ENCODE measurements at regions not wholly inside any gene's neighbourhood (a gene's known extent, or its start where the extent isn't known, plus 50 kb on each side); places are given as distances from the start of the nearest gene placed in this dataset.

GRCh38 chr2:144704709-144705095 is 184.8 kb upstream of the ZEB2 start:
- DNase-seq (ENCODE audit: low spot score), result no peak
- H3K4me3 Mint-ChIP-seq, result no peak overlapping the region
- no peak overlapping the region for H3K27ac Mint-ChIP-seq
- intact Hi-C loops (cut with micrococcal nuclease), result no loop called here
- H3K36me3 Mint-ChIP-seq (ENCODE audit: low read depth), result no peaks in the 10 kb centered on the region
- no peaks in the 10 kb centered on the region for H3K9me3 Mint-ChIP-seq
- no peaks in the 10 kb centered on the region for H3K27me3 Mint-ChIP-seq (ENCODE audit: insufficient read depth)
- H3K4me1 Mint-ChIP-seq (ENCODE audit: low read depth), result no peaks in the 10 kb centered on the region

GRCh38 chr2:144703852-144704708 is 184.2 kb upstream of the ZEB2 start:
- Mint-ChIP-seq H3K4me1 (ENCODE audit: low read depth) (no peaks in the 10 kb centered on the region), H3K27ac (no peak overlapping the region), H3K4me3 (no peak overlapping the region), H3K36me3 (ENCODE audit: low read depth) (no peaks in the 10 kb centered on the region), H3K9me3 (no peaks in the 10 kb centered on the region), H3K27me3 (ENCODE audit: insufficient read depth) (no peaks in the 10 kb centered on the region)
- no peak for DNase-seq (ENCODE audit: low spot score)
- intact Hi-C loops (cut with micrococcal nuclease), result no loop called here

GRCh38 chr2:144702051-144702450 is 182.1 kb upstream of the ZEB2 start:
- no peak overlapping the region for H3K4me3 Mint-ChIP-seq
- intact Hi-C loops (cut with micrococcal nuclease), result no loop called here
- no peak for DNase-seq (ENCODE audit: low spot score)
- H3K36me3 Mint-ChIP-seq (ENCODE audit: low read depth), result no peaks in the 10 kb centered on the region
- H3K4me1 Mint-ChIP-seq (ENCODE audit: low read depth), result no peaks in the 10 kb centered on the region
- no peak overlapping the region for H3K27ac Mint-ChIP-seq
- H3K9me3 Mint-ChIP-seq, result no peaks in the 10 kb centered on the region
- H3K27me3 Mint-ChIP-seq (ENCODE audit: insufficient read depth), result peaks cover 2% of the 10 kb centered on the region

- no peaks in the 10 kb centered on the region for H3K9me3 Mint-ChIP-seq
- no peaks in the 10 kb centered on the region for H3K4me1 Mint-ChIP-seq (ENCODE audit: low read depth)
- H3K36me3 Mint-ChIP-seq (ENCODE audit: low read depth), result no peaks in the 10 kb centered on the region
- no peak overlapping the region for H3K4me3 Mint-ChIP-seq
- DNase-seq (ENCODE audit: low spot score), result no peak
- peaks cover 2% of the 10 kb centered on the region for H3K27me3 Mint-ChIP-seq (ENCODE audit: insufficient read depth)
- intact Hi-C loops (cut with micrococcal nuclease), result no loop called here
- H3K27ac Mint-ChIP-seq, result no peak overlapping the region
Measured at GRCh38 chr2:144701259-144701658, 181.3 kb upstream of the ZEB2 start.

- peaks cover 2% of the 10 kb centered on the region for H3K27me3 Mint-ChIP-seq (ENCODE audit: insufficient read depth)
- intact Hi-C loops (cut with micrococcal nuclease), result no loop called here
- no peaks in the 10 kb centered on the region for H3K4me1 Mint-ChIP-seq (ENCODE audit: low read depth)
- H3K4me3 Mint-ChIP-seq, result no peak overlapping the region
- H3K27ac Mint-ChIP-seq, result no peak overlapping the region
- H3K36me3 Mint-ChIP-seq (ENCODE audit: low read depth), result no peaks in the 10 kb centered on the region
- no peak for DNase-seq (ENCODE audit: low spot score)
- H3K9me3 Mint-ChIP-seq, result no peaks in the 10 kb centered on the region
Measured at GRCh38 chr2:144698156-144698555, 178.2 kb upstream of the ZEB2 start.

GRCh38 chr2:144695657-144696056 is 175.7 kb upstream of the ZEB2 start:
- Mint-ChIP-seq H3K9me3 (no peaks in the 10 kb centered on the region), H3K27ac (no peak overlapping the region), H3K4me3 (no peak overlapping the region), H3K27me3 (ENCODE audit: insufficient read depth) (peaks cover 2% of the 10 kb centered on the region), H3K36me3 (ENCODE audit: low read depth) (no peaks in the 10 kb centered on the region), H3K4me1 (ENCODE audit: low read depth) (no peaks in the 10 kb centered on the region)
- DNase-seq (ENCODE audit: low spot score), result no peak
- intact Hi-C loops (cut with micrococcal nuclease), result no loop called here

GRCh38 chr2:144694456-144694855 is 174.5 kb upstream of the ZEB2 start:
- no peak overlapping the region for H3K27ac Mint-ChIP-seq
- no peak overlapping the region for H3K4me3 Mint-ChIP-seq
- no peaks in the 10 kb centered on the region for H3K36me3 Mint-ChIP-seq (ENCODE audit: low read depth)
- no peaks in the 10 kb centered on the region for H3K9me3 Mint-ChIP-seq
- intact Hi-C loops (cut with micrococcal nuclease), result no loop called here
- DNase-seq (ENCODE audit: low spot score), result no peak
- H3K27me3 Mint-ChIP-seq (ENCODE audit: insufficient read depth), result peaks cover 2% of the 10 kb centered on the region
- no peaks in the 10 kb centered on the region for H3K4me1 Mint-ChIP-seq (ENCODE audit: low read depth)

GRCh38 chr2:144693179-144693578 is 173.3 kb upstream of the ZEB2 start:
- intact Hi-C loops (cut with micrococcal nuclease), result no loop called here
- H3K4me1 Mint-ChIP-seq (ENCODE audit: low read depth), result no peaks in the 10 kb centered on the region
- DNase-seq (ENCODE audit: low spot score), result no peak
- H3K27ac Mint-ChIP-seq, result no peak overlapping the region
- no peaks in the 10 kb centered on the region for H3K36me3 Mint-ChIP-seq (ENCODE audit: low read depth)
- no peak overlapping the region for H3K4me3 Mint-ChIP-seq
- no peaks in the 10 kb centered on the region for H3K27me3 Mint-ChIP-seq (ENCODE audit: insufficient read depth)
- no peaks in the 10 kb centered on the region for H3K9me3 Mint-ChIP-seq

GRCh38 chr2:144692661-144693060 is 172.7 kb upstream of the ZEB2 start:
- no peak for DNase-seq (ENCODE audit: low spot score)
- no peaks in the 10 kb centered on the region for H3K9me3 Mint-ChIP-seq
- H3K4me3 Mint-ChIP-seq, result no peak overlapping the region
- no peaks in the 10 kb centered on the region for H3K4me1 Mint-ChIP-seq (ENCODE audit: low read depth)
- no peaks in the 10 kb centered on the region for H3K36me3 Mint-ChIP-seq (ENCODE audit: low read depth)
- intact Hi-C loops (cut with micrococcal nuclease), result no loop called here
- H3K27ac Mint-ChIP-seq, result no peak overlapping the region
- H3K27me3 Mint-ChIP-seq (ENCODE audit: insufficient read depth), result no peaks in the 10 kb centered on the region

GRCh38 chr2:144690771-144691170 is 170.9 kb upstream of the ZEB2 start:
- H3K27ac Mint-ChIP-seq, result no peak overlapping the region
- H3K36me3 Mint-ChIP-seq (ENCODE audit: low read depth), result no peaks in the 10 kb centered on the region
- no peaks in the 10 kb centered on the region for H3K27me3 Mint-ChIP-seq (ENCODE audit: insufficient read depth)
- no peaks in the 10 kb centered on the region for H3K4me1 Mint-ChIP-seq (ENCODE audit: low read depth)
- no peaks in the 10 kb centered on the region for H3K9me3 Mint-ChIP-seq
- H3K4me3 Mint-ChIP-seq, result no peak overlapping the region
- DNase-seq (ENCODE audit: low spot score), result no peak
- intact Hi-C loops (cut with micrococcal nuclease), result no loop called here

GRCh38 chr2:144686518-144687215 is 166.7 kb upstream of the ZEB2 start:
- Mint-ChIP-seq H3K4me3 (no peak overlapping the region), H3K9me3 (no peaks in the 10 kb centered on the region), H3K36me3 (ENCODE audit: low read depth) (no peaks in the 10 kb centered on the region), H3K27ac (no peak overlapping the region), H3K4me1 (ENCODE audit: low read depth) (no peaks in the 10 kb centered on the region), H3K27me3 (ENCODE audit: insufficient read depth) (no peaks in the 10 kb centered on the region)
- DNase-seq (ENCODE audit: low spot score), result no peak
- intact Hi-C loops (cut with micrococcal nuclease), result no loop called here

- H3K27me3 Mint-ChIP-seq (ENCODE audit: insufficient read depth), result no peaks in the 10 kb centered on the region
Measured at GRCh38 chr2:144683966-144684365, 164.0 kb upstream of the ZEB2 start.

GRCh38 chr2:144683107-144683753 is 163.3 kb upstream of the ZEB2 start:
- H3K36me3 Mint-ChIP-seq (ENCODE audit: low read depth), result no peaks in the 10 kb centered on the region
- H3K27me3 Mint-ChIP-seq (ENCODE audit: insufficient read depth), result no peaks in the 10 kb centered on the region
- no peak overlapping the region for H3K4me3 Mint-ChIP-seq
- no peak for DNase-seq (ENCODE audit: low spot score)
- H3K27ac Mint-ChIP-seq, result no peak overlapping the region
- H3K9me3 Mint-ChIP-seq, result no peaks in the 10 kb centered on the region
- no peaks in the 10 kb centered on the region for H3K4me1 Mint-ChIP-seq (ENCODE audit: low read depth)
- intact Hi-C loops (cut with micrococcal nuclease), result no loop called here

More at GRCh38 chr2:144683966-144684365, 164.0 kb upstream of the ZEB2 start:
- Mint-ChIP-seq H3K9me3 (no peaks in the 10 kb centered on the region), H3K27ac (no peak overlapping the region), H3K4me3 (no peak overlapping the region), H3K36me3 (ENCODE audit: low read depth) (no peaks in the 10 kb centered on the region), H3K4me1 (ENCODE audit: low read depth) (no peaks in the 10 kb centered on the region)
- intact Hi-C loops (cut with micrococcal nuclease), result no loop called here
- DNase-seq (ENCODE audit: low spot score), result no peak

Data from activated T-helper 1 cell treated with anti-CD3 and anti-CD28 coated beads, Interleukin-12 subunit alpha, Interleukin-12 subunit beta, Interleukin-2, Interleukin-4 antibody, amounts not matched to agents 30 ng/mL and 10 ng/mL and 1 ng/mL, durations not matched to agents 14 hours and 24 hours and 36 hours (primary cell).